SK-N-SH treated with all-trans-retinoic acid at 6 μM for 48 hours (cell line): ENCODE measurements at regions not wholly inside any gene's neighbourhood (a gene's known extent, or its start where the extent isn't known, plus 50 kb on each side); places are given as distances from the start of the nearest gene placed in this dataset.

Source experiments
- ATAC-seq: fragments of 200-7000 bp; cut with Tn5 transposase; 3 replicates; pipeline ENCODE4 v1.9.1; 2020; ENCODE audit warnings: mild to moderate bottlenecking, moderate library complexity
- ARNTL ChIP-seq: fragments of 450-650 bp; formaldehyde crosslinking; IDR thresholded peaks from 2 replicates; pipeline ENCODE4 v1.5.0; 2020; ENCODE audit warnings: low read depth, mild to moderate bottlenecking, moderate library complexity, borderline replicate concordance
- BACH2 ChIP-seq: fragments of 250-450 bp; sonication (Bioruptor Pico); IDR thresholded peaks from 2 replicates; pipeline ENCODE4 v1.9.0; 2021; ENCODE audit warnings: mild to moderate bottlenecking, borderline replicate concordance
- CREB5 ChIP-seq: fragments of 250-450 bp; sonication (Bioruptor Pico); IDR thresholded peaks from 2 replicates; pipeline ENCODE4 v1.5.1; 2020; ENCODE audit warnings: low read depth, mild to moderate bottlenecking, moderate library complexity
- CSDC2 ChIP-seq: fragments of 250-450 bp; sonication (Bioruptor Pico); IDR thresholded peaks from 2 replicates; pipeline ENCODE4 v1.5.0; 2020; ENCODE audit warnings: mild to moderate bottlenecking, moderate library complexity
- CSRNP3 ChIP-seq: fragments of 250-450 bp; sonication (Bioruptor Pico); IDR thresholded peaks from 2 replicates; pipeline ENCODE4 v1.5.1; 2021; ENCODE audit warnings: mild to moderate bottlenecking, moderate library complexity
- ESRRG ChIP-seq: fragments of 250-450 bp; sonication (Bioruptor Pico); IDR thresholded peaks from 2 replicates; pipeline ENCODE4 v1.6.1; 2021; ENCODE audit warnings: mild to moderate bottlenecking
- GLIS3 ChIP-seq: fragments of 250-450 bp; sonication (Bioruptor Pico); IDR thresholded peaks from 2 replicates; pipeline ENCODE4 v1.5.0; 2020; ENCODE audit warnings: mild to moderate bottlenecking, moderate library complexity
- ISL1 ChIP-seq: fragments of 250-450 bp; sonication (Bioruptor Pico); IDR thresholded peaks from 2 replicates; pipeline ENCODE4 v2.1.2; 2022; ENCODE audit warnings: mild to moderate bottlenecking, moderate library complexity
- OSR1 ChIP-seq: fragments of 250-450 bp; sonication (Bioruptor Pico); IDR thresholded peaks from 2 replicates; pipeline ENCODE4 v1.8.0; 2022; ENCODE audit warnings: moderate library complexity, mild to moderate bottlenecking, inconsistent platforms
- PATZ1 ChIP-seq: fragments of 250-450 bp; sonication (Bioruptor Pico); IDR thresholded peaks from 2 replicates; pipeline ENCODE4 v1.8.0; 2020; ENCODE audit warnings: mild to moderate bottlenecking, moderate library complexity, borderline replicate concordance
- POU6F1 ChIP-seq: fragments of 250-450 bp; sonication (Bioruptor Pico); IDR thresholded peaks from 2 replicates; pipeline ENCODE4 v1.8.0; 2021; ENCODE audit warnings: low read depth, mild to moderate bottlenecking, moderate library complexity, borderline replicate concordance
- PPARA ChIP-seq: fragments of 250-450 bp; sonication (Bioruptor Pico); IDR thresholded peaks from 2 replicates; pipeline ENCODE4 v1.5.0; 2020; ENCODE audit warnings: mild to moderate bottlenecking, borderline replicate concordance
- RARB ChIP-seq: fragments of 250-450 bp; sonication (Bioruptor Pico); IDR thresholded peaks from 2 replicates; pipeline ENCODE4 v1.8.0; 2021; ENCODE audit warnings: mild to moderate bottlenecking, moderate library complexity
- SNAI2 ChIP-seq: fragments of 250-450 bp; sonication (Bioruptor Pico); IDR thresholded peaks from 2 replicates; pipeline ENCODE4 v1.5.0; 2020; ENCODE audit warnings: mild to moderate bottlenecking, moderate library complexity
- TCF4 ChIP-seq: fragments of 250-450 bp; sonication (Bioruptor Pico); IDR thresholded peaks from 2 replicates; pipeline ENCODE4 v1.8.0; 2021; ENCODE audit warnings: mild to moderate bottlenecking, moderate library complexity, borderline replicate concordance
- TOX ChIP-seq: fragments of 250-450 bp; sonication (Bioruptor Pico); IDR thresholded peaks from 2 replicates; pipeline ENCODE4 v1.8.0; 2021; ENCODE audit warnings: mild to moderate bottlenecking, moderate library complexity, borderline replicate concordance
- TSHZ2 ChIP-seq: fragments of 250-450 bp; sonication (Bioruptor Pico); IDR thresholded peaks from 2 replicates; pipeline ENCODE4 v1.5.0; 2020; ENCODE audit warnings: mild to moderate bottlenecking, moderate library complexity
- ZC3H10 ChIP-seq: fragments of 250-450 bp; sonication (Bioruptor Pico); IDR thresholded peaks from 2 replicates; pipeline ENCODE4 v1.5.1; 2021; ENCODE audit warnings: mild to moderate bottlenecking, moderate library complexity
- ZFP3 ChIP-seq: fragments of 250-450 bp; sonication (Bioruptor Pico); IDR thresholded peaks from 2 replicates; pipeline ENCODE4 v1.5.0; 2020; ENCODE audit warnings: mild to moderate bottlenecking, moderate library complexity
- ZFP30 ChIP-seq: fragments of 450-650 bp; formaldehyde crosslinking; IDR thresholded peaks from 2 replicates; pipeline ENCODE4 v1.5.0; 2022; ENCODE audit warnings: mild to moderate bottlenecking, moderate library complexity
- ZNF565 ChIP-seq: fragments of 450-650 bp; formaldehyde crosslinking; conservative IDR thresholded peaks from 2 replicates; pipeline ENCODE4 v1.5.0; 2020; ENCODE audit warnings: low read depth, mild to moderate bottlenecking, moderate library complexity
- ZNF70 ChIP-seq: fragments of 450-650 bp; formaldehyde crosslinking; IDR thresholded peaks from 2 replicates; pipeline ENCODE4 v1.5.0; 2020; ENCODE audit warnings: mild to moderate bottlenecking, moderate library complexity
- ZNF8 ChIP-seq: fragments of 450-650 bp; formaldehyde crosslinking; IDR thresholded peaks from 2 replicates; pipeline ENCODE4 v1.5.0; 2020; ENCODE audit warnings: mild to moderate bottlenecking, moderate library complexity

GRCh38 chr7:89495704-89496103 lies 658.6 kb upstream of the STEAP1 start:
- TF ChIP-seq ZFP30 (no peak), ZC3H10 (no peak), PATZ1 (CRISPR knock-in tag) (no peak), ZNF8 (CRISPR knock-in tag) (no peak), GLIS3 (CRISPR knock-in tag) (no peak), TCF4 (CRISPR knock-in tag) (no peak), ZNF565 (no peak), TSHZ2 (CRISPR knock-in tag) (no peak), ESRRG (CRISPR knock-in tag) (no peak), PPARA (no peak), POU6F1 (CRISPR knock-in tag) (no peak), CREB5 (no peak), SNAI2 (CRISPR knock-in tag) (no peak), CSDC2 (no peak), TOX (CRISPR knock-in tag) (no peak), CSRNP3 (no peak)
- no peak for ATAC-seq

- no peak for ATAC-seq
- TF ChIP-seq RARB (CRISPR knock-in tag): no peak
- TF ChIP-seq ZC3H10: no peak
- TF ChIP-seq OSR1 (CRISPR knock-in tag): no peak
These were observed 654.2 kb upstream of the STEAP1 start for GRCh38 chr7:89500084-89500483.

- no peak for TF ChIP-seq ZC3H10
- TF ChIP-seq ISL1 (CRISPR knock-in tag): peak; percentile 40
- no peak for ATAC-seq
These were observed 651.0 kb upstream of the STEAP1 start for GRCh38 chr7:89503281-89503680.

- no peak for ATAC-seq
- no peak for TF ChIP-seq CSRNP3
- no peak for TF ChIP-seq ZNF565
- TF ChIP-seq ZFP3 (CRISPR knock-in tag): no peak
- TF ChIP-seq CSDC2: no peak
- TF ChIP-seq SNAI2 (CRISPR knock-in tag): no peak
- TF ChIP-seq PPARA: no peak
- TF ChIP-seq OSR1 (CRISPR knock-in tag): no peak
- no peak for TF ChIP-seq BACH2 (CRISPR knock-in tag)
- no peak for TF ChIP-seq ZNF8 (CRISPR knock-in tag)
- no peak for TF ChIP-seq POU6F1 (CRISPR knock-in tag)
- TF ChIP-seq ARNTL (CRISPR knock-in tag): no peak
- TF ChIP-seq PATZ1 (CRISPR knock-in tag): no peak
- TF ChIP-seq ZFP30: no peak
- no peak for TF ChIP-seq ZNF70 (CRISPR knock-in tag)
- no peak for TF ChIP-seq ZC3H10
These were observed 647.2 kb upstream of the STEAP1 start for GRCh38 chr7:89507034-89507433.
